ENCODE measurements at regions not wholly inside any gene's neighbourhood (a gene's known extent, or its start where the extent isn't known, plus 50 kb on each side); places are given as distances from the start of the nearest gene placed in this dataset.

DNA sequence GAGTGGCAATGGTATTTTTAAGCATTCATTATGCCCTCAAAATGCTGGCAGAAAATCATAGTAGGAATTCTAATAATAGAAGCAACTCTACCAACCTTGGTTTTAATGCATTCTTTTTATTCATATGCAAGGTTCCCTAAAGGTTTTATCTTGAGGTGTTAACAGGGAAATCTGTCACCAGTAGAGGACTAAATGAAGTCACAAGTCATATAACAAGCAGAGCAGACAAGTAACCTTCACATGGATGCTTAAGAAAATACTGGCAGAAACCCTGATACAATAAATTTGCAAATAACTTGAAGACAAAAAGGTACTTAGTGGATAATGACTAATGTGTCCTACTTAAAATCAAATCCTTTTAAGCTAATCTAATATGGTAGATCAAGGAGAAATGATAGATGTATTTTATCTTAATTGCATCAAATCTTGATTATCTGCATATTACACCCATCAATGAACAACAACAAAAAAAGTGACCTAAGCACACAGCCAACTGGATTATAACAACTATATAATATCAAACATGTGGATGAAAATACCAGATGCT, 73.3 kb downstream of the RFC3 start:
- DNase-seq (ENCODE audit: low spot score), result no peak

DNA sequence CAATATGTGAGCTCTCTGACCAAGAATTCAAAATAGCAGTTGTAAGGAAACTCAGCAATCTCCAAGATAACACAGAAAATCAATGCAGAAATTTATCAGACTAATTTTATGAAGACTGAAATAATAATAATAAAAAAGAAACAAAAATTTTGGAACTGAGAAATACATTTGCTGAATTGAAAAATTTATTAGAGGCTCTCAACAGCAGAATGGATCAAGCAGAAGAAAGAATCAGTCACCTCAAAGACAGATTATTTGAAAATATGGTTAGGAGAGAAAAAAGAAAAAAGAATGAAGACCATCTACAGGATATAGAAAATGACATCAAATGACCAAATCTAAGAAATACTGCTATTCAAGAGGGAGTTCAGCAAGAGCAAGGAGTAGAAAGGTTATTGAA, 75.6 kb downstream of the RFC3 start:
- no peak for DNase-seq (ENCODE audit: low spot score)

DNA sequence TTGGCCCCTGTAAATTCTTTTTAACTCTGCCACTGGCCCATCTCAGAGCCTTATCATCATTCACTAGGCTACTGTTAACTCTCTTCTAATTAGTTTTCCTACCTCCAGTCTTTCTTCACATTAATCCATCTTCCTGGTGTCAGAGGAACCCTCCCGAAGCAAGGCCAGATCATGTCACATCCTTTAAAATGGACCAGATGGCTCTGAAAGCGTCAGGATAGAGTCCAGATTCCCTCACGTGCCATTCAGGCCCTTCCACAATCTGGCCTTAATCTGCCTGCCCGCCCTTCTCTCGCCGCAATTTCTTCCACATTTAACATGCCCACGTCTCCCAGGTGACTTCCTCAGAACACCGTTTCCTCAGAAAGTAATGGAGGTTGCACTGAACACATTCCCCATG, 86.5 kb downstream of the RFC3 start:
- DNase-seq (ENCODE audit: low spot score), result peak; percentile 73

DNA sequence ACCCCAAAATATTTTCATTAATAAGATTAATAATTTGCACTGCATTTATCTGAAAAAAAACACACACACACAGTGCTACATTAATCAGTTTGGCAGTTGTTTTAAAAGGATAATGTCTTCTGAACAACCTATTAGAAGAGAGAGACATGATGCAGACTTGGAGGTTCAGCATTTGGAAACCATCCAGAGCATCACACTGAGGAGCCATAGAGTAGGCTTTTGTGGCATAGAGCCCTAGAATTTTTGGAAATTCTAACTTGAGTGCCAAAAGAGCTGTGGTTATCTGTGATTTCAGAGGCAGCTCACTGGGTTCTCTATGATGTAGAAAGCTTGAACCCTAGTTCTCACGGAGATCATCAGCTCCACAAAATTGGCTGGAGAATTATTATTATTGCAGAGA, 90.2 kb downstream of the RFC3 start:
- peak; percentile 79 for DNase-seq (ENCODE audit: low spot score)

DNA sequence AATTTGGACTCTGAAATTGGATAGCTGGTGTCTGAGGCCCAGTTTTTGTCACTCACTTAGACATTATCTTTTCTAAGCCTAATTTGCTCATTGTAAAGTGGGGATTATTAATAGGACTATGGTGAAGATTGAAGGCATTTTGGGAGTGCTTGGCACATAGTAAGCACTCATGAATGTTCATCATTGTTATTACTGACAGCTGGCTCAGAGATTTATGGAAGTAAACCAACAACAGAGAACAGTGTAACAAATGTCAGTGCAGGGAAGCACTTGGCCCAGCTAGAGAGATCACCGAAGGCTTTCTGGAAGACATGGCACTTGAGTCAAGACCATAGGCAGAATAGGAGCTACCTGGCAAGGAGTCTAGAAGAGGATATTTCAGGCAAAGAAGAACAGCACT, 92.3 kb downstream of the RFC3 start:
- peak; percentile 85 for DNase-seq (ENCODE audit: low spot score)

DNA sequence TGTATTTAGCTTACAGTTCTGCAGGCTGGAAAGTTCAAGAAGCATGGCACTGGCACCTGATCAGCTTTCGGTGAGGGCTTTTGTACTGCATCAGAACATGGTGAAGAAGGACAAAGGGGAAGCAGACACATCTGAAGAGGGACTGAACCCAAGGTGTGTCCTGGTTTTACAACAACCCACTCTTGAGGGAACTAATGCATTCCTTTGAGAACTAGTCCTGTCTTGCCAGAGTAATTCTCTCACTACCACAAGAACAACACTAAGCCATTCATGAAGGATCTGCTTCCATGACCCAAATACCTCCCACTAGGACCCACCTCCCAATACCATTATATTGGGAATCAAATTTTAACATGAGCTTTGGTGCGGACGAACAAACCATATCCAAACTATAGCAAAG, 93.6 kb downstream of the RFC3 start:
- no peak for DNase-seq (ENCODE audit: low spot score)

DNA sequence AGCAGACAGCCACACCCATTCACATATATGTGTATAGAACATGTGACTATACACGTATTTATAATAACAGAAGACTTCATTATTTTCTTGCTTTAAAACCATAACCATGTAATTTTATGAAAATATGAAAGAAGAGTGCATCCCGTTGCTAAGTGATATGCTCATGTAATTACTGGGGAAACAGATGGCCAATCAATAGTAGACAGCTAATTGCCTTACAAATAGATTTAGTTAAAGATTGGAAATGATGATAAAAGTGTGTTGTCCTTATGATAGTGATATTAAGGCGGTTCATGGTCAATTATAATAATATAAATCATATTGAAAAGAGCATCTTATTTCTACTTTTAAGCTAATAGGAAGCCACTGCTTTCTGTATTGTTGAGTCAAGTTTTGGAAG, 95.9 kb downstream of the RFC3 start:
- DNase-seq (ENCODE audit: low spot score), result no peak

DNA sequence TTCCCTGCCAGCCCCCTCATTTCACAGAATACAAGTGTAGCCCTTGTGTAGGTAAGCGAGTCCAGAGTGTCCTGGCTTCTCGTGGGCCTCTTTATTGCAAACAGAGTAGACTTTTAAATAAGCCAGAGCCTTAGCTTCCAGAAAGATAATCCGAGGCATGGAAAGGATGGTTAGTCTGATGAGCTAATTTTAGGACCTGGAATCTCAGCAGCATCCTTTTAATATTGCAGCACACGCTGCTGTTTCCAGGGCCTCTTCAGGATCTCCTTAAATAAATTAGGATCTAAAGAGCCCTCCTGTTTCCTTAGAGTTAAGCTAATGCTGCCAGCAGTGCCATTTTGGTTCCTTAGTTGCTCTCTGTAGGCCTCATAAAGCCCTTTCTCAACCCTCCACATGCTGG, 99.2 kb downstream of the RFC3 start:
- DNase-seq (ENCODE audit: low spot score), result peak; percentile 40

DNA sequence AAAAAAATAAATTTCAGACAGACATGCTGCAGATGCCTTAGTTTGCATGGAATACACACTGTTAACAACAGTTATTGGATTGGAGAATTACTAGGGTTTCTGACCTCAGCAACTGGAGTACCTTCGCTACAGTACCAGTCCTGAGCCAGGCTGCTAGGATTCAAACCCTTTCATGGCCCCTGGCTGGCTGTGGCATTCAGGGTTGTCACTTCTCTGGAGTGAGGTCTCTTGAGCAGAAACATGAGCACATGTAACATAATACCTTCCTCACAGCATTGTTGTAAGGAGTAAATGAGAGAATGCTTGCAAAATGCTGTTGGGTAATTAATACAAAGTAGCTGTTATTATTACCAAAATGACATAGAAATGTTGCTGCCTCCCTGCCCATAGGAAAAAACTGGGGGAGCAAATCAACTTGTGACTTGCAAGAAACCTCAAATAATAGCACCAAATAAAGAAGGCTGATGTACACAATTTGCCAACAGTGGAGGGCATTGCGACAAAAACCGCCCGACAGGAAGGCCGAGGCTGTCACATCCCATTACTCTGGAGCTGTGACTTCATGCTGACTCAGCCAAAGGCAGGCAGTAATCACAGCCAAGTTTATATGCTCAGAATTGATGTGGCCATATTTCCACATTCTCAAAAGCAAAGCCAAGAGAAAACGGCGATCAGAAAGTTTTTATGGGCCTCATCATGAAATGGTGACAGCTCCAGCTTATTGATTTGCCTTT, 100.4 kb downstream of the RFC3 start:
- peak; percentile 93 for DNase-seq (ENCODE audit: low spot score)

DNA sequence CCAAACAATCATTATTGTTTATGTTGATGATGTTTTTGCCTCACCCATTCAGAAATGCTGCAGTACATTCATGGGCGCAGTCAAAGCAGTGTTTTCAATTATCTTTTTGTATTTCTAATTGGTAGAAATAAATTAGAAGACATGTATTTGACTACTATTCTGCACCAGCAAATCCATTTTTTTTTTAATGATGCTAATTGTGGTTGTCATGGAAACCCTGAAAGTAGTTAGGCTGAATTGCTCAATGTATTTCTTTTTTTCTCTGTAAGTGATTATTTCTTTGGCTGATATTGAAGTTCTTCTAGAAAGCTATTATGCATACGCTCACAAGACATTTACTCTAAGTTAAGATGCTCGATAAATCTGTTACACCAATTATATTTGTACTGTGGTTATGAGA, 101.2 kb downstream of the RFC3 start:
- DNase-seq (ENCODE audit: low spot score), result no peak

DNA sequence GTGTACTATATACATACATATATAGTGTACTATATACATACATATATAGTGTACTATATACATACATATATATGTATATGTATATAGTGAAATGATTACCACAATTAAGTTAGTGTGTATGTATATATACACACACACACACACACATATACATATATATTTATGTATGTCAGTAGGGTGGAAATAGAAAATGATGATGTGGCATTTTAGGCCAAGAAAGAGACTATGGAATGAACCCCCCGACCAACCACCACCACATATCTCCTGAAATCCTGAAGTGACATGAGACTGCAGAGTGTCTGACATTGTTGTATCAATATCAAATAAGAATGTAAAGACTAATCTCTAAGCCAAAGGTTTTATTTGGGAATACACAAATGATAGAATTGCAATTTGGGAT, 107.6 kb downstream of the RFC3 start:
- no peak for DNase-seq (ENCODE audit: low spot score)

DNA sequence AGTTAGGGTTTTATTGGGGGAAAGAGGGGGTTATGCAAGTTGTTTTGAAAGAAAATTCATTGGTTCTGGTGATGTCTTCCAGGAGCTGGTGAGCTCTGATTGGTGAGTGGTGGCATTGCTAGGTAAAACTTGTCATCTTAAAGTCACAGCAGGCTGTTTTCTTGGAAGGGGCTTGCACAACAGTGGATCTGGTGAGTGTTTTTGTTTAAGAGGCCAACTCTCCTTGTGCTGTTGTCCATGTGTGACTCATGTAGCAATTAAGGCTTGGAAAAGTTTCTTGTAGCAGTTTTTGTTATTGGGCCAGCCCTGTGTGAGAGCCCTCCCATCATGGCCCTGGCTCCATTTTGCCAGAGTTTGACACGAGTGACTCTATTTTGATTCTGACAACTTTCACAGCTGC, 109.4 kb downstream of the RFC3 start:
- DNase-seq (ENCODE audit: low spot score), result no peak

DNA sequence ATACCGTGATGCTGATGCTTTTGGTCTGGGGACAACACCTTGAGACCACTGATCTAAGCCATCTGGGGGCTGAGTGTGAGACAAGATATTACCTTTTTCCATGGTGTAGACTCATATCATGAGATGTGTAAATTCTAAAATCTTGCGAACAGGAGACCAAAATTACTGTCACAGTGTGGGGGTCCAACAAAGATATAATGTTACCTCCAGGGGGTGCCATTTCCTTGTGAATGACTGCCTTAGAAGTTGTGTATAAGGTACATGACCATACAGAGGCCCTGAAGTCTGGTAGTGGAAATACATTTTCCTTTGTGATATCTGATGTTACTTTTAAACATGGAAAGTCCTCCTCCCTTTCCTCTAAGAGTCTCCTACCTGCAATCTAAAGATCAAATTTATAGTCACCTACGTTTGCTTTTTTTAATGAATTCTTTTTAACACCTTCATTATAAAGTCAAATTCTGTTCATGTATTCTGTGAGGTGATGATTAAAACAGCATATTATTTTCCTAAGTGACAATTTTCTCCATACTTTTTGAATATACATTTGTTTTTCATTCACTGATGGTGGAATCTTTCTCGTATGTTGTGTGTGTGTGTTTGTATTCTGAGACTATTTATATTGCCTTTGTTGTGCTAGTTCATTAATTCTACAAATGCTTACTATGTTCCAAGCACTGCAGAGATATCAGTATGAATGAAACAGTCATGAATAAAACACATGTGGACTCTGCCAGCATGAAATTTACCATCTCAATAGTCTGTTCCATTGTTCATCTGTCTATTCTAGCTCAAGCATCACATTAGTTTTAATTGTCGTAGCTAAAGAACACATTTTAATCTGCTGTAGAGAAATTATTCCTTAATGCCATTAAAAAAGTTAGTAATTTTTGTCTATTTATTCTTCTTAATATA, 113.7 kb downstream of the RFC3 start:
- peak; percentile 55 for DNase-seq (ENCODE audit: low spot score)

DNA sequence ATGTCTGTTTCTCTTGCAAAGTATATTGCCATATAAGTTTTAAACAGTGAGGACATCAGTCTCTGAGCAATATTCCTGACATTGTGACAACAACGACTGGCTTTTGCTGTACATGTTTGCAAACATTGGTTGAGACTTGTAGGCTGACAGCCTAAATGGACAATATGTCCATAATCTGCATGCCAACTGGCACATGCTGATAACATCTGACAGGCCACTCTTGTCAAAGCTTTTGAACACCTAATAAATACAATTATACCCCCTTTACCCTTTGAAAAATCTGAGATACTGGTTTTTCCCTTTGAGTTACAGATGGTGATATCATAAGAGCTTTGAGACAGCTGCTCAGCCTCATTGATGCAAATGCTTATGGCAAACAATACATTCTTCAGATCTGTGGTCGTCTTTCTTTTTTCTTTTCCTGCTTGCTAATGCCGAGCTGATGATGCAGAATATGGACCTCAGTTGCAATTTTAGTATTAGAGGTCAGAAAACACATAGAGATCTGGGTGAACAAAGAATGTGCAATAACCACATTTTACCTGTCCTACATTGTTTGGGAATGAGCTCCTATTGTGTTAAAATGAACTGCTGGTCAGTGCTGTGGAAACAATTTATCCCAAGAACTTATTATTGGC, 114.9 kb downstream of the RFC3 start:
- peak; percentile 84 for DNase-seq (ENCODE audit: low spot score)

DNA sequence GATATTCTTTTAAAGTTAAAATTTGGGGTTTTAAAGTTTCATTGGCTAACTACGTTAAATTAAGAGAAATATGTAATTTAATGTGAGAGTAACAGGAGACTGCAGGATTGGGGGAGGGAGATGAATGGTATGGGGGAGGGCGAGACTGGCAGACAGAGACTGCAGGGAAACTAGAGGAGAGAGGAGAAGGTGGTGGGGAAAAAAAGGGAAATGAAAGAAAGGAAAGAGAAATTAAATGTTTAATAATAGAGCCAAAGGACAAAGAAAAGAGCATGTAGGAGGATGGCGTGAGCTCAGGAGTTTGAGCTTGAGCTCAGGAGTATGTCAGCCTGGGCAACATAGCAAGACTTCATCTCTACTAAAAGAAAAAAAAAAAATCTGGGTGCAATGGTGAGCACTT, 115.9 kb downstream of the RFC3 start:
- DNase-seq (ENCODE audit: low spot score), result no peak

DNA sequence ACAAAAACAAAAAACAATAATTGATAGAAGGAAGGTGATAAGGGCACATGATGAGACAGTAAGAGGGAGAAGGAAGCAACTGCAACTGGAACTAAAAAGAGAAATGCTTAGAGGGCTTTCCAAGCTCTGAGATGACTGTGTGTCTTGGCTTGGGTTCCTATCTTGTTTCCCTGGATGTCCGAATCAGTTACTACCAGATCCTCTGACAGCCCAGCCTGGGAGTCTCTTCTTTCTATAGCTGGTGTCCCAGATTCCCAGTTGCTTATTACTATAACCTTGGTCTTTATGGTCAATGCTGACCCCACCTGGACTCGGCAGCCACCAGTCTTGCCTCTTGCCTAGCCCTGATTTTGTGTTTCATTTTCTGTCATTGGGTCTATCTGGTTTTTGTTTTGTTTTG, 116.4 kb downstream of the RFC3 start:
- DNase-seq (ENCODE audit: low spot score), result no peak

DNA sequence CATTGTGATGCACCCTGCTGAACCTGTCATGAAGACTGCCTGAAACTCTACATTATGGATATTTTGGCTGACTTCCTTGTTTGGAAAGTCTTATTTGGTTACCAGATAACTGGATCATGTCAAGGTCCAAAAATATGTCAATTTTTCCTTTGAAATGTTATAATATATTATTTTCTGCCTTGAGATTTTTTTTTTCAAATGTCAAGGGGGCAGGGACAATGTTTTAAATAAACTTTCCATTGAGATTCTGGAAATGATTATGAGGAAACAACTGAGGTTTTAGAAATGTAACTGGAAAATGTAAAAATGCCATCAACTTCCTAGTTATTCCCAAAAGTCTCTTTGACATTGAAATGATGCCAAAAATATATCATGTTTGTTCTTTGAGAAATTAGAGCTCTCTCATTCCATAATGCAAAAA, 117.0 kb downstream of the RFC3 start:
- DNase-seq (ENCODE audit: low spot score), result no peak

DNA sequence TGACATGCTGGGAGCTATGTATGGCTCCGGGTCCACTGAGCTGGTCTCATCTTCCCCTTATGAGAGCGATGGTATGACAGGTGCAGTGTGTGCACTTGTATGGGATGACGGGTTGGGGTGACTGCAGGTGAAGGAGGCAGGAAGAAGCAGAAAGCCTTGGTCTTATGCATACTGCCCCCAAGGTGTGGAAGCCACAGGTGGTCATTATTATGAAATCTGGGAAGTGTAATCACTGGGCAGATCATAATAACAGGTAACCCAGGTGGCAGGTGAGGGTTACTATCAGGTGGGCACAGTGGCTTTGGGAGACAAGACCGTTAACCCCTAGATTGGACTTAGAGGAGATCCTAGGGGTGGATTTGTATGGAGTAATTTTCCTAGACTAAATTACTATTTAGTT, 118.0 kb downstream of the RFC3 start:
- no peak for DNase-seq (ENCODE audit: low spot score)

DNA sequence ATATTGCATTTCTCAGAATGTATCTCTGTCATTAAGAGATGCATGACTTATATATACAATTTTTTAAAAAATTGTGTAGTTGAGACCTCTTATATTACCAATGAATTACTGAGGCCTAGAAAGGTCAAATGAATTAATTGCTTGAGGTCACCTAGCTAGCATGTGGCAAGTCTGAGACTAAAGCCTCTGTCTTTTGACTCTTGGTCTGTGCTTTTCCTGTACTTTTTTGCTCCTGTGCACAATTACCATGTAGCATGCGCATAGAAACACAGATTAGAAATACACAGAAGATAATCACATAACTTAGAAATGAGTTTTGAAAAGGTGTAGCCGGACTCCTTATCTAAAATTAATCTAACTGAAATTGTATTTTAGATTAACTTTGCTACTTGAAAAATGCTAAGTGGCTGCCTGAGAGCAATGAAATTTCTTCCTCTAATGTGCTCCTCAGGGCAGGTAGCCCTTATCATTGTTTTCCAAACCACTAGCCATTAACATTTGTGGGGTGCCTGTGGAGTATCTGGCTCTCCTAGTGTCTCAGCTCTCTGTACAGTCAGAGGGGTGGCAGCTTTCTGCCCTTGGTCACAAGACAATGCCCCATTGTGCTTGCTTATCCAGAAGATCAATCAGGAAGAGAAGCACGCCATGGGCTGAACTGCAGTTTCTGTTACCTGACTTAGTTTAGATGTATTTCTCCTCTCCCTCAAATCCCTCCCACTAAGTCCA, 119.6 kb downstream of the RFC3 start:
- DNase-seq (ENCODE audit: low spot score), result no peak

DNA sequence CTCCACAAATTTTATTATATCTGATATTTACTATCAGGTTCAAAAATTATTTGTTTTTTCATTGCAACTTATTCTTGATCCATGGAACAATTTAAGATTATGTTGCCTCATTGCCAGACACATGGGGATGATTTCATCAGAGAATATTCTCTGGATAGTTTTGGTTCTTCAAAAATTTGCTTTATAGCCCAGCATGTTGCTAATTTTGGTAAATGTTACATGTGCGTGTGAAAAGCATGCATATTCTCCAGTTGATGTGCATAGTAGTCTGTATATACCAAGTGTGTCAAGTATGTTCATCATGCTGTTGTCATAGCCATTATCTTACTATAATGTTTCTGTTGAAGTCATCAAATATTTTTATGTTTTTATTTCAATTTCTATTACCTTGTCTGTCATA, 122.3 kb downstream of the RFC3 start:
- DNase-seq (ENCODE audit: low spot score), result no peak

DNA sequence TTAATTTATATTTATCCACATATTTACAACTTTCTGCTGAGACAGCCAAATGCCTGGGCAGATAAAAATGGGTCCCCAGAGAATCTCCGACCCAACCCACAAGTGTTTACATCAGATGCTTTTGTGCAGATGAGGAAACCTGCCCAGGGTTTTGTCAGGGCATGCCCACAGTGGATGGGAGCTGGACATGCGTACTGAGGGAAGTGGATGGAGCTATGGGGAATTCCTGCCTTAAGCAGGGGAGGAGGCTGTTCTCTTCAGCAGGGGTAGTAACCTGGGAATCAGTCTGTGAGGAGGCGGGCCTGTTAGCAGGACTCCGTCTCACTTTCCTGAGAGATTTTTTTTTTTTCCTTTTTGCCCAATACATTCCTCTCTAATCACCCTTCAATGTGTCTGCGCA, 122.9 kb downstream of the RFC3 start:
- no peak for DNase-seq (ENCODE audit: low spot score)

DNA sequence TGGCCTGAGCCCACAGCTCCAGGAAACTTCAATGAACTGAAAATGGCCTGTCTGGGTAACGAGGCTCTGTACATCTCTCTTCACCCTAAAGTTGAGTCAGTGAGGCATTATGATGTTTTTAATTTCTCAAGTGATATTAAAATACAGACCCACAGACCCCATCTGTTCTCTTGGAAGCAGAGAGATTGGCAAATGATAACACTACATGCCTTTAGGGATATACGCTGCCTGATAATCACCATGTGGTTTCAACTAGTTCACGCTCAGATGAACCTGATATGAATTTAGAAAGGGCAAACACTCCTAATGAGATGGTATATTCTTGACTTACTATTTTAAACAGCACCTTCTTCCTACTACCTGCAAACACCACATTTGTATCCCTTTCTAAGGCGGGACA, 127.5 kb downstream of the RFC3 start:
- no peak for DNase-seq (ENCODE audit: low spot score)

All from cerebellar cortex (tissue), 1 donor.